GM19324 (cell line): ENCODE measurements at regions not wholly inside any gene's neighbourhood (a gene's known extent, or its start where the extent isn't known, plus 50 kb on each side); places are given as distances from the start of the nearest gene placed in this dataset.
A peak's percentile ranks its signal among the peaks of the same experiment; 100 is the strongest.
"Not testable (repeated sequence)": the region's sequence is repeated elsewhere in the genome, so short reads cannot be mapped to it uniquely, and the experiment has no call there.

Experiments
- ATAC-seq: cut with Tn5 transposase; IDR thresholded peaks from one replicate; pipeline ENCODE4 v1.9.1; 2021; ENCODE audit warnings: mild to moderate bottlenecking, moderate library complexity; ENCODE audit not compliant: unreplicated experiment, low FRiP score

DNA sequence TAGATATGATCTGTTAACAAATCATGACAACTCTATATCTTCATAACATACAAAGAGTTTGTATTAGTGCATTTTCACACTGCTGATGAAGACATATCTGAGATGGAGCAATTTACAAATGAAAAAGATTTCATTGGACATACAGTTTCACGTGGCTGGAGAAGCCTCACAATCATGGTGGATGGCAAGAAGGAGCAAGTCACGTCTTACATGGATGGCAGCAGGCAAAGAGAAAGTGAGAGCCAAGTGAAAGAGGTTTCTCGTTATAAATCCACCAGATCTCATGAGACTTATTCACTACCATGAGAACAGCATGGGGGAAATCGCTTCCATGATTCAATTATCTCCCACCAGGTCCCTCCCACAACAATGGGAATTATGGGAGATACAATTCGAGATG is 157.6 kb downstream of the DUSP6 start:
- no peak for ATAC-seq

DNA sequence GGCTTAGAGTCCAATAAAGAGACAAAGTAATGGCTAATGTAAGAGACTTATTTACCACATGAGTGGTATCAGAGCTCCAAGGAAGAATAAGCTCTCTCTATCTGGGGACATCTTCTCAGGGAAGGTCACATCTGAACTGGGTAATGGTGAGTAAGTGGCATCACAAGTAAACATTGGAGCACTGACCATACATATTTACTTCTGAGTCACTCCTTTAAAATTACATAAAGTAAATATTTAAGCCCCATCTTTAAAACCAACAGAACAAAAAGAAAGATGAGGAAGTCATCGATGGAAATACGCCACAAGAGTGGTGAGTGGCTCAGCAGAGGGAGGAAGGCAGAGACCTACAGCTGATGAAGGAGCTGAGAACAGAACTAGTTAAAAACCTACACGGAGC is 159.9 kb downstream of the DUSP6 start:
- ATAC-seq, result no peak

DNA sequence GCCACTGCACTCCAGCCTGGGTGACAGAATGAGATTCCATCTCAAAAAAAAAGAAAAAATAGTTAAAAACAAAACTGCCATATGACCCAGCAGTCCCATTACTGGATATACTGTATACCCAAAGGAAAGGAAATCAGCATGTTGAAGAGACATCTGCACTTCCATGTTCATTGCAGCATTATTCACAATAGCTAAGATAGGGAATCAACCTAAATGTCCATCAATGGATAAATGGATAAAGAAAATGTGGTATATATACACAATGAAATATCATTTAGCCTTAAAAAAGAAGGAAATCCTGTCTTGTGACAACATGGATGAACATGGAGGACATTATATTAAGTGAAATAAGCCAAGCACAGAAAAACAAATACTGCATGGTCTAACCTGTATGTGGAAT is 160.7 kb downstream of the DUSP6 start:
- not testable (repeated sequence) for ATAC-seq

DNA sequence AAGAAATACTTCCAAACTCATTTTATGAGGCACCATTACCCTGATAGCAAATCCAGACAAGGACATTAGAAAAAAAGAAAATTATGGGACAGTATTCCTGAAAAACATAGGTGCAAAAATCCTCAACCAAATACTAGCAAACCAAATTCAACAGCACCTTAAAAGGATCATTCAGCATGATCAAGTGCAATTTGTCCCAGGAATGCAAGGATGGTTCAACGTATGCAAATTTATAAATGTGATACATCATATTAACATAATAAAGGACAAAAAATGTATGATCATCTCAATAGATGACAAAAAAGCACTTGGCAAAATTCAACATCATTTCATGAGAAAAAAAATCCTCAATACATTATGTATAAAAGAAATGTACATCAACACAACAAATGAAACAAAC is 162.9 kb downstream of the DUSP6 start:
- no peak for ATAC-seq

DNA sequence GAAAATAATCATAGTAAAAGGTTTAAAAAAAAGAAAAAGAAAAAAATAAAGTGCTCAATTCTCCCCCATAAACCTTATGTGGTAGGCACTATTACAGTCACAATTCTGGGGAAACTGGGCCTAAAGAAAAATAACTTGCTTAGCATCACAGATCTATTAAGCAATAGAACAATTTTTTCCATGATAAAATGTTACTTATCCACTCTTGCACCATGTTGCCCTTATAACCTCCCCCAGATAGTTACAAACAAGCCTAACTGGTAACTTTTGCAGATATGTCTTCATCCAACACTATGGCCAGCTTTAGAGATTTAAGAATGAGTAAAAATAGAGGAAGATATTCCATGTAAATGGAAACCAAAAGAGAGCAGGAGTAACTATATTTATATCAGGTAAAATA is 164.8 kb downstream of the DUSP6 start:
- ATAC-seq, result no peak

DNA sequence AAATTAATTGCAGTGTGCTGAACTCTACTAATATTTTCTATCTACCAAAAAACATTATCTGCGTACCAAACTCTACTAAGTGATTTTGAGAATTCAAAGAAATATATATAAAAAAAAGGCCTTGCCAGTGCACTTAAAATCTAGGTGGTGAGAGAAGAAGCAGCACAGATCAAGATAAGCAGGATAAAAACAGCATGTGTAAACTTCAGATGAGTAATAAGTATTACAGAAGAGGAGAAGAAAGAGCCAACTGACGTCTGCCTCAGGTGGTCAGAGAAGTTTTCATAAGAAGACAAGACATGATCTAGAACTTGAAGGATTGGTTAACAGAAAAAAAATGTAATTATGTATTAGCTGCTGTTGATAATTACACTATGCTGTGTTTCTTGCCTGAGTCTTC is 166.4 kb downstream of the DUSP6 start:
- no peak for ATAC-seq

DNA sequence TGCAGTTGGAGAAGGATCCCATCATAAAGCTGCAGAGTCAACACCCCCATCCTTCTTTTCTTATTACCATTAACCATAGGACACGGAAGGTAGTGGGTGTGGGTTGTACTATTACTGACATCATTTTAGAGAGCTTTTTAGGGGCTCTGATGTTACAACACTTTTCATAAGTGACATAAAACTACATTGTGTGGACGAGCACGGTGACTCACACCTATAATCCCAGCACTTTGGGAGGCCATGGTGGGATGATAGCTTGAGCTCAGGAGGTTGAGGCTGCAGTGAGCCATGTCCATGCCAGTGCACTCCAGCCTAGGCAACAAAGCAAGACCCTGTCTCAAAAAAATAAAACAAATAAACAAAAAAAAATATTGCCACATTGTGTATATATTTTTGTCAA is 167.1 kb downstream of the DUSP6 start:
- no peak for ATAC-seq

DNA sequence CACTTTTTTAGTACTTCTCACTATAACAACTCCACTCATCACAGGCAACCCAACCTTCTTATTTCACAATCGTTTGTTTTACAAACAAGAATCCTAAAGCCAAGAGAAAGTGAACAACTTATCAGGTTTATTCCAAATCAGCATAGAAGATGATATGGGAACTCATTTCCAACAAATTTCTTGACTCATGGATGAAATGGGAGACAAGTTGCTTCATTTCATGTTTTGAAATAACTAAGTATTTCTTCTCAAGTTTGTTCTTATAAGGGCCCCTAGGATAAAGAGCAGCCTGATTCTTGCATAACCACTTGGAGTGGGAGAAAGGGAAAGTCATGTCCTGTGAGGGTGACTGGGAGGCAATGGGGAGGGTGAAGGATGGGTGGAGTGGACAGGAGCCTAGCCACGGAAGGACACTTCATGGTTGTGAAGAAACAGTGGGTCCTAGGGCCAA is 168.3 kb downstream of the DUSP6 start:
- ATAC-seq, result no peak

DNA sequence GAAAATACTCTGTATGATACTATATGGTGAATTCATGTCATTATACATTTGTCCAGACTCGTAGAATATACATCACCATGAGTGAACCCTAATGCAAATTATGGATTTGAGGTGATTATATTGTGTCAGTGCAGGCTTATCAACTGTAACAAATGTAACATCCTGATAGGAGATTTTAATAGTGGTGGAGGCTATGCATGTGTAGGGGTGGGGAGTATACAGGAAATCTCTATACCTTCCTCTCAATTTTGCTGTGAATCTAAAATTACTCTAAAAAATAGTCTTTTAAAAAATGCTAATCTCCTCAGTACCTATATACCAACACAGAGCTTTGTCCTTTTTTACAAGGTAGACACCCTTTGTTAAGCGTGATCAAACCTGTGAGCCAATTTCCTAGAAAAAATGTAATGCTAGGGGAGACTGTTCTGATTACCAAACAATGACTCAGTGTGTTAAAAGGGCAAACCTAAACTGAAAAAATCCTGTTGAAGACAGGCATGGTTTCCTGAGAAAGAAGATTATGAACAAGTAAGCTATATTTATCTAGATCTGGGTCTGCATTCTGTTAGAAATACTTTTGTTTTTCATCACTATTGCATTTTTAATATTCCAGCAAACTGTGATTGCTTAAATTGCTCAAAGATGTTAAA is 170.9 kb downstream of the DUSP6 start:
- no peak for ATAC-seq

DNA sequence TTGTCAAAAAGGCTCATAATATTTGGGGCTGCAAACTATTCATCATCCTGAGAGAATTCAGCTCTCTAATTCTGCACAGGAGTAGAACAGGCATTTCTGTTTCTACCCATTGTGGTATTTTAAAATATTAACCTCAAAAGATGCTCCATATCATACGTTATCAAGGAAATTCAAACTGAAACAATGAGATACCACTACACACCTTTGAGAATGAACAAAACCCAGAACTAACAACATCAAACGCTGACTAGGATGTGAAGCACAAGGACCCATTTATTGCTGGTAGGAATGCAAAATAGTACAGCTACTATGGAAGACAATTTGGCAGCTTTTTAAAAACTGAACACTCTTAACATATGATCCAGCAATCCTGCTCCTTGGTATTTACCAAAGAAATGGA is 171.8 kb downstream of the DUSP6 start:
- no peak for ATAC-seq

DNA sequence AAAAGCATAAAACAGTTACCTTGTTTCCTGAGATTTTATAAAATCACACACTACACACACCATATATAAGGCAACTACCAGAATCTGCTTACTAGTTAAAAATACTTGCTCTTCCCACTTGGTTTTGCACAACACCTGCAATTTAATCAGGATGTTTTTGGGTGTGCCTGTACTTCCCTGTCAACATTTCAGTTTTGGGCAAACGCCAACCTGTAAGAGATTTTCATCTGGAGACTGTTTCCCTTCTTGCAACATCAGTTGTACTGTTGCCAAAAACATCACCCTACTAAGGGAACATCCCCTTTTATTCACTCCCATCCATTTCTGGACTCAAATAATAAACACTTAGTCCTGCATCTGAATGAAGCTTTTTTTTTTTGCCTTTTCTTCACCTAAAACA is 172.3 kb downstream of the DUSP6 start:
- no peak for ATAC-seq

DNA sequence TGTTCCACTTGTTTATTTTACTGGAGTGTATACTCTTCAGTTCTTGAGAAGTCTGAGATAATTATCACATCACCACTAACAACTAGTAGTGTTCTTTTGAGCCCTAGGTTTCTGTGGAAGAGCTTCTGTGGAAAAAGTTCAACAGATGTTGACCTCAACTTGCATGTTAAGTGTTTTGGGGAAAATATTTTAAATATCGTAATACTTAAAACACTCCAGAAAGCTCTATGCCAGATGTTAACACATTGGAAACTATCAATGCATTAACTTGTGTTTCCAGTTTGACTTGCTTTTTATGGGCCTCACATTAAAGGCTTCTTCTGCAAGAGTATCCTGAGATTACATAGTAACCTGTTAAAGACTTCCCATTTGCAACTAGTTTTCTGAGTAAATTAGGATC is 173.1 kb downstream of the DUSP6 start:
- no peak for ATAC-seq

DNA sequence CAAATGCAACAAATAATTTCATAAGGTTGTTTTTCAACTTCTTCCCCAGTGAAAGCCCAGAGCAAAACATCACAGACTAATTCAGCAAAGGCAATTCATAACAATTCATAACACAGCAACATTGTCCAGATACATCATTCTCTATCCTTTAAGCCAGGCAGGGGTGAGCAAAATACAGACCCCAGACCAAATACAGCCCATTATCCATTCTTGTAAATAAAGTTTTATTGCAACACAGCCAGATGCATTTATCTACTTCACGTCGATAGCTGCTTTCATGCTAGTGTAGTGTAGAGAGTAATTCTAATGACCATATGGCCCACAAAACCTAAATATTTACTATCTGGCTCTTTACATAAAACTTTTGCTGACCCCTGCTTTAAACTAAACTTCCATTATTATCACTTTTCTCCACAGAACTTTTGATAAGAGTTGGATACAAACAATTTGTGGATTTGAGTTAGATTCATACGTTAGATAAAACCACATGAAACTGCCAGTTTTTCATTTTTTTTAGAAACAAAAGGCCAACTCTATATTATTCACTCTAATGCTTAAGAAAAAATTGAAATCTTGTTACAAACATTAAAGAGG is 174.4 kb downstream of the DUSP6 start:
- no peak for ATAC-seq

DNA sequence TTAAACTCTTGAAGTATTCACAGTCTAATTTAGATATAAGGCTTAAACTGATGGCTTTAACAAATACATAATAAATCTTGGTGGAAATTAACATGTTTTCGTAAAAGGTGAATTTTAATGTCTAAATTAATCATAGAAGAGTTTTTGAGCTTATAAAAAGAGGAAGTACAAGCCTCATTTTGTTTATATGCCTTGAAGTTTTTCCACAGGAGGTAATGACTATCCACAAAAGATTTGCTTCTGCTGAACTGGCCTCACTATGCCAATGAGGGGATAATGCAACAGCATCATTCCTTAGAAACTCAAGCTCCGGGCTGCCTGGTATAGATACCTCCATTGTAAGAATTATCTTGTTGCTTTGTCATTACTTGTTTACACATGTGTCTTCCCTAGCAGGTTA is 175.6 kb downstream of the DUSP6 start:
- no peak for ATAC-seq

DNA sequence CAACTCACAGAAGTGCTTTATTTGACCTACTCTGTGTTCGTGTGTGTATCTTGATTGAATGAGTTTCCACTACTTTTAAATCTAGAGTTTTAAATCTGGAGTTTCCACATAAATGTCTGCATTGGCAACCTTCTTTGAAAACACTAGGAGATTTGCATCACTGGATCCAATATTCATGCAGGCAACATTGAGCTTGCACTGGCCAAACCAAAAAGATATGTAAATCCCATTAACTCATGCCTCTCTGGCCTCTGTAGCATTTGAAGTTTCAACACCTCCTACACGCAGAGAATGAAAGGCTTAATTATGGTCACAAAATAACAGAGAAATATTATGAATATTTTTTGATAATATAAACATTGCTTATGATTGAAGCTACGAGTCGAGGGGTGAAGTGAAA is 178.6 kb downstream of the DUSP6 start:
- no peak for ATAC-seq

DNA sequence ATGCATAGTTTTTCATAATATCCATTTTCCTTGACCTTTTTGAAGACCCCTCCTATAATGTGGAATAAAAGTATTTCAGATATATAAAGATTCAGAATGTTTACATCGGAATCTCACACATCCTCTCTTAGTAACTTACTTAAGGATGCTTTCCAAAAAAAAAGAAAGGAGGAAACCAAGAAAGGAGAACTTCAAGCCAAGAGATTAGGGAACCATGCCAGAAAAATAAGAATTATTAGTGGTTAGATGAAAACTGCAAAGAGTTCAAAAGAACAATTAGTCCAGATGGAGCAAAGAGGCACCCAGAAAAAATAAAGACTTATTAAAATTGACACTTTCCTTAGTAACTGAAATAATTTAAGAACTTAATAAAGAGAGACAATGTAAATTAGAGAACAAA is 179.2 kb downstream of the DUSP6 start:
- ATAC-seq, result no peak

DNA sequence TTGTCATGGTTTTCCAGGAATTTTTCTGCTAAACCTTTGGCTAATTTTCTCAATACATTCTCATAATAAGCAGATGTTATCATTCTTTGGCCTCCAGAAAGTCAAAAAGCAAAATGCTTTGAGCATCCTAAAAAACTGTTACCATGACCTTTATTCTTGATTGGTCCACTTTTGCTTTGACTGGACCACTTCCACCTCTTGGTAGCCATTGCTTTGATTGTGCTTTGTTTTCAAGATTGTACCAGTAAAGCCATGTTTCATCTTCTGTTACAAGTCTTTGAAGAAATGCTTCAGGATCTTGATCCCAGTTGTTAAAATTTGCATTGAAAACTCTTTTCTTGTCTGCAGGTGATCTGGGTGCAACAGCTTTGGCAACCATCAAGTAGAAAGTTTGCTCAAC is 180.1 kb downstream of the DUSP6 start:
- ATAC-seq, result no peak

DNA sequence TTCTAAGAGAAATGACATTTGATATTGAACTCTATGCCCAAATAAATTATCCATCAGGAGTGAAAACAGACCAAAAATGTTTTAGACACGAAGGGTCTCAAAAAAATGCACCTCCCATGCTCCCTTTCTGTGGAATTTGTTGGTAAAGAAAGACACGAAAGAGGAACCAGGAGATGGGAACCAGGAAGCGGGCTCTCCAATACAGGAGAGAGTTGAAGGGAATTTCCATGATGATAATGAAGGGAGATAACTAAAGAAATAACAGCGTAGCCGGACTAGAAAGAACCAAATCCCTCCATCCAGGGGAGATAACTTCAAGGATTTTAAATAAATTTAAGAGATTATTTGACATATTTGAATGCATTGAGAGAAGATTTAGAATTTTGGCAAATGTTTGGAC is 183.0 kb downstream of the DUSP6 start:
- ATAC-seq, result no peak

DNA sequence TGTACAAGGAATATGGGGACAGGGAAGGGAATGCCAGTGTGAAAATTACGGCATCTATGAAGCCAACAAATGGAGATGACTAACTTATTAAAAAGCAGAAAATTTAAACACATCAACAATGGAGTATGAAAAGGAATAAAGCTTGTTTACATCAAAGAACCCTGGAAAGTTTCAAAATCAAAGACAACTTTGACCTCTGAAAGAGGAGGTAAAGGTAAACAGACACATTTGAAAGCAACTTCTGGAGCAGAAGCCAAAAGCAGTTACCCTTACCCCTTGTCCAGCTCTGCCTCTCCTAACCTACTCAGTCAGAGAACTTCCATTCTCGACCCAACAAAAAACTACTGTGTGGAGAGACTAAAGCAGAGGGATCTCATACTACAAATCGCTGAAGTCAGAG is 184.3 kb downstream of the DUSP6 start:
- ATAC-seq, result no peak

DNA sequence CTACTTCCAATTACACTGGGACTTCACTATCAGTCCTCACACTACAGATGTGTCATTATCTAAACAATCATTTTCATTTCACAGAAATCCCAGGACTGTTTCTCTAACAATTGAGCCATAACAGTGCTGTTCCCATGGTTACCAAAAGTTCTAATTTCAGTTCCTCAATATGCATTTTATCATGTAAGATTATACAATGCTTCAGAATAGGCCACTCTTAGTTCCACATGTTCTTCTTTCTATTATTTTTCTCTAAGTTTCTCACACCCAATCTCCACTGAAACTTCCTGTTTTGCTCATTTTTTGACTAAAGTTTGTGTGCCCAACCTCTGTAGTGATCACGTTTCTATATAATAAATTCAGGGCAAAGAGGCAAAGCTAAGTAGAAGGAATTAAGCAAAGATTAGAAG is 185.8 kb downstream of the DUSP6 start:
- peak; percentile 86 for ATAC-seq

DNA sequence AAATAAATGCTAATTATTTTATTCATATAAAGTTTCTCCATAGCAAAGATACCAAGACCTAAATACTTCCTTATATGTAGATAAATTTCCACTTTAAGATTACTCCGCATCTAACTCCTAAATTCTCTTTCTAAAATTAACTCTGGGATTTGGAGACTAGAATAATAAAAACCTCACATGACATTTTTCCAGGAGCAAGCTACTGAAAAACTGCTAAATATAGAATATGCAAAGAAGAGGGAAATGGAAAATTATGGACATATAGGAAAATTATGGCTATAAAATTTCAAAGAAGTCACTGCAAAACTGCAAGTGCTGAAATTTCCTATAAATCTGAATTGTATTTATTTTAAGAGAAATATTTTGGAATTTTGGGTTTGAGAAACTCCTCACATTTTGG is 186.2 kb downstream of the DUSP6 start:
- ATAC-seq, result no peak

DNA sequence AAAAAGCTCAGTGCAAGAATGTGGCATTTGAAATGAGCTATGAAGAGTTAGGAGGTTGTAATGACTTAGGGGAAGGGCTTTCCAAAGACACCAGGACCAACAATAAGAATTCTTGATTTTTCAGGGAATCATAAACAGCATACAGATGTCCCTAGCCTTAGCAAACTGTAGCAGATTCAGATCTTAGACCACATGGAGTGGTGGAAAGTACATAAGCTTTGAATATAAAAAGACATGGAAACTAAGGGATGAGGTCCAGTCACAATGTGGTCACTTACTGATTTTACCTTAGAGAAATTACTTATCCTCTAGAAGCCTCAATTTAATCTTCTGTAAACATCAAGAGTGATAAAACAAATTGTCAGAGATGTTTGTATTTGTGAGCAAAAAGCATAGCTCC is 186.6 kb downstream of the DUSP6 start:
- ATAC-seq, result no peak

DNA sequence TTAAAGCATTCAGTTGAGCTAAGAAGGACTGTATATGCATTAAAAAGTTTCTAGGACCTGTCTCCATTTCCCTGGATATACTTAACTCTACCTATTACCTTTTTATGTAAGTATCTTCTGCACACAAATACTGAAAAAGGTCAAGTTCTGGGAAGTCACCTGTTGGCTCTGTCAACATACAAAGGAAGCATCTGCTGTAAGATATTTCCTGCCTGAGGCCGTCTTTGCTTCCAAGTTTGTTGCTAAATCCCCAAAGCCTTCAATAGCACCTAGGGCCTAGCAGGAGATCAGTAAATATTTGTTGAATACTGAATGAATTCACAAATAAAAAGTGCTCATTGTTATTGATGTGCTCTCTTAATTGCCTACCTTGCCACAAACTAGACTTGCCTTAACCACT is 188.4 kb downstream of the DUSP6 start:
- no peak for ATAC-seq
